CD4-positive, alpha-beta T cell treated with Interleukin-15 for 4 hours (primary cell): ENCODE measurements at regions not wholly inside any gene's neighbourhood (a gene's known extent, or its start where the extent isn't known, plus 50 kb on each side); places are given as distances from the start of the nearest gene placed in this dataset.
"Not testable (repeated sequence)": the region's sequence is repeated elsewhere in the genome, so short reads cannot be mapped to it uniquely, and the experiment has no call there.

Experiments used
- DNase-seq: peaks from one replicate; pipeline ENCODE4 v3.0.0-alpha.2; 2020; ENCODE audit warnings: low spot score

GRCh38 chrX:122218666-122219065, 965.4 kb upstream of the GRIA3 start:
- no peak for DNase-seq

DNA sequence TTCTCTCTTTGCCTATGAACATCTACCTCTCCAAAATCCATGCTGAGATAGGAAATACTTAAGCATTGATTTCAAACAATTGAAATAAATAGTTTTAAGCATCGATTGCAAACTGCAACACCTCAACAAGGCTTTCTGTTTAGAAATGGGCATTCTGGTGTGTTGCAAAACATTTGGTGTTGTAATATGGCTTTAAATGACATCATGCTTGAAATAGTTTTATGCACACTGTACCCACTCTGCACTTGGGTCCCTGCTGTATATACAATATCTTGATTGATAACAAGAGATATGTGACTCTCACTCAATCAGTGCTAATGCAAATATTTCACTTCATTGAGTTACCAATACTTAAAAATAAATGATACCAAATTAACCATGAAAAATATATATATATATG, 964.9 kb upstream of the GRIA3 start:
- DNase-seq: no peak

- no peak for DNase-seq
These were observed 964.3 kb upstream of the GRIA3 start for GRCh38 chrX:122219735-122220134.

DNA sequence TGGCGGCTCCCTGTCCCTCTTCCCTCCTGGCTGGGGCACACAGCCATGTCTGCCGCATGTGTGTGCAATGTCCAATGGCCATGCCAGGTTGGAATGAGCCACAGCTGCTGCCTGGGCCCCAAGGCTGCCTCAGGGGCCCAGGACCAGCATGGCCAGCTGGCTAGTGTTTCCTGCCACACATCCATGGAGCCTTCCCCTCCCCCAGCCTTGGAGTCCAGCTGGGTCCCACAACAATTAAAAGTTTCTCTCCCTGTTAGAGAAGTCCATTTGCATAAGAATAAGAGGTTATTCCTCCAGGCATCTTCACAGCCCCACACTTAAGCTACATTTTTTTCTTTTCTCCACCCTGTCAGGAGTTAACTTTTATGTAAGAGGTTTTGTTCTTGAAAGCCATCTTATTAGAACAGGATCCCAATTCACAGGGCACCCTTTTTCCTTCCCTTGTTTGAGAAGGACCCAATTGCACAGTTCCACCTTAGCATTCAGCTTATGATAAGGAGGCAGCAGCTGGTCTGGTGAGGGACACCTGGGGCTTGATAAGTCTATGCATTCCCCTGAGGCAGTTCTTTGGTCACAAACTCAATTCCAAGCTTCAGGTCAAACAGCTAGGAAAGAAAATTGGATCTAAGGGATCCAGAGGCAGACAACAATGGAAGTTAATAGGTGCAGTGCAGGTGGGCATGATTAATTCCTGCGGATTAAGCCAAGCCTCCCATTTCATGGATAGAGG, 963.3 kb upstream of the GRIA3 start:
- DNase-seq: no peak

GRCh38 chrX:122221810-122222209, 962.3 kb upstream of the GRIA3 start:
- not testable (repeated sequence) for DNase-seq

GRCh38 chrX:122224137-122224536, 959.9 kb upstream of the GRIA3 start:
- not testable (repeated sequence) for DNase-seq

DNA sequence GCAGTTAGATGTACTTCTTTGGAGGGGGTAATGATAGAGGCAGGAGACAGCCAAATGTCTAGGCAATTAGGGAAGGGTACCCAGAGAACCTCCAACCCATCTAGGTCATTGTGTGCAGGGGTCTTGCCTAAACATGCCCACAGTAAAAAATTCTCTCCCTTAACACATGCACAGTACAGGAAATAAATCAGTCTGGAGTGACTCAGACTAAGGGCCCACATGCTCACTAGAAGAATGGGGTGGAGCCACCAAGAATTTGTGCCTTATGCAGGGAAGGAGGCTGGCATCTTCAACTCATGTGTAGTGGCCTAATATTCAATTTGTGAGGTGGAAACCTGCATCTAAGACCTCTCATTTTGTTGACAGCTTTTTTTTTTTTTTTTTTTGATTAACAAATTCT, 945.3 kb upstream of the GRIA3 start:
- no peak for DNase-seq

DNA sequence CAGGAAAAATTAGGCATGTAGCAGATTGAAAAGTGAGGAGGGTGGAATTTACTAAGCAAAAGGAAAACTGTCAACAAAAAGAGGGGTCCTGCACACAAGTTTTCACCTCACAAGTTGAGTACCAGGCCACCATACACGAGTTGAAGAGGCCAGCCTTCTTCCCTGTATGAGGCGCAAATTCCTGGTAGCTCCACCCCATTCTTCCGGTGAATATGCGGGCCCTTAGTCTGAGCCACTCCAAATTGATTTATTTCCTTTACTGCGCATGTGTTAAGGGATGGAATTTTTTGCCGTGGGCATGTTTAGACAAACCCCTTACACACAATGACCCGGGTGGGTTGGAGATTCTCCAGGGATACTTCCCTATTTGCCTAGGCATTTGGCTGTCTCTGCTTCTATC, 942.1 kb upstream of the GRIA3 start:
- no peak for DNase-seq

GRCh38 chrX:122244080-122244479, 940.0 kb upstream of the GRIA3 start:
- DNase-seq: no peak

- no peak for DNase-seq
These were observed 938.9 kb upstream of the GRIA3 start for GRCh38 chrX:122245175-122245574.

DNA sequence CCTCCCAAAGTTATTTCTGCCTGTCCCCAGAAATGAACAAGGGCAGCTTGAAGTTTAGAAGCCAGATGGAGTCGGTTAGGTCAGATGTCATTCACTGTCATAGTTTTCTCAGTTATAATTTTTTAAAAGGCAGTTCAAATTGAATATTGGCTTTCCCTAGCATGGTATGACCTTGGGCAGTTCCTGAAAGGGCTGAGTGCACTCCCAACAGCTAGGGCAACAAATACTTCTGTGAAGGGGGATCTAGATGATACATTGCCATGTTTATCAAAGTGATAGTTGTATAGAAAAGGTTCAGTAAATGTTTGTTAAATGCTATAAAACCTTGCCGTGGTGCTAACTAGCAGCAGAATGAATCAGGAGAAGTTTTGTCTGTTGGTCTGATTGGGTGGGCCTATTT, 938.1 kb upstream of the GRIA3 start:
- no peak for DNase-seq

DNA sequence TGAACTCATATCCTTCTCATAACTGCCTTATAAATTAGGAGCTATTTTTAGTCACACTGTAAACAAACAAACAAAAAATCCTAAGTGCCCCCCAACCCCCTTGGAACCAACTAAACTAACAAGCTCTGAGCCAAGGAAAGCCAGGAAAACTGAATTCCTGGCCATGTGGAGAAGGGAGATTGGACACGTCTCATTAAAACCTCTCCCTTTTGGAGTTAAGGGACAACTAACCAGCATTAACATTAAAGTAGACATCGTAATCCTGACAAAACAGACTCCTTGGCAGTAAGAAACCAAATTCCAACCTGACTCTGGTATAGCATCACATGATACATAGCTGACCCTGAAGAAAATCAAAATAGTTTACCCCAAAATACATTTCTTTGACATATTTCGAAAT, 937.1 kb upstream of the GRIA3 start:
- no peak for DNase-seq

- DNase-seq: no peak
These were observed 935.4 kb upstream of the GRIA3 start for GRCh38 chrX:122248681-122249080.

- DNase-seq: no peak
These were observed 931.6 kb upstream of the GRIA3 start for GRCh38 chrX:122252454-122252853.

DNA sequence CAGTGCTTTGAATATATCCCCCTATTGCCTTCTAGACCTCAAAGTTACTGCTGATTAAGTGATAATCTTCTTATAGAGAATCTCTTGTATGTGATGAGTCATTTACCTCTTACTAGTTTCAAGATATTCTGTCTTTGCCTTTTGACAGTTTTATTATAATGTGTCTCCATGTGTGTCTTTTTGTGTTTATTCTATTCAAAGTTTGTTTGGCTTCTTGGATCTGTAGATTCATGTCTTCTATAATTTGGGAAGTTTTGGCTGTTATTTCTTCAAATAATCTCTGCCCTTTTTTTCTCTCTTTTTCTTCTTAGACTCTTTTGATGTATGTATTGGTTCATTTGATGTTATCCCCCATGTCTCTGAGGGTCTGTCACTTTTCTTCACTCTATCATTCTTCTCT, 915.7 kb upstream of the GRIA3 start:
- DNase-seq: no peak

DNA sequence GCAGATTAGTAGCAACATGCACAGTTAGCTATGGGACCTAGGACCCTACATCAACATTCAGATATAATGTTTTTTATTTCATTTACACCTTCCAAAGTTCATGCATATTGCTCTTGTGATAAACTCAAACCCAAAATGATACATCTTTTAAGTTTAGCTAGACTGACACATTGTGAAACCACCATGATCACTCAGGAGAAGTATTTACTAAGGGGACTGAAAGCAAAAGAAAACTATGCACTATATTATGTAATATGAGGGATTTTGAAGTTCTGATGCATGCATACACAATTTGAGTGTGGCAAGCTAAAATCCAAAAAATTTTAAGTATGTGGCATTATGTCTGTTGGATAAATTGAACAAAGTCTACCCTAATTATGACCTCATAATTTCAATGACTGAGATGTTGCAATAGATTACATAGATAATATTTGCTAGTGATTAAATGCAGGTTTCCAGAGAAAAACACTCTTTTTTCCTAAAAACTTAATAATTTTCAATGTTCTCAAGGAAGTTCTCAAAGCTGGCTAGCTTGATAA, 914.8 kb upstream of the GRIA3 start:
- DNase-seq: no peak

GRCh38 chrX:122270809-122271494, 913.1 kb upstream of the GRIA3 start:
- no peak for DNase-seq

GRCh38 chrX:122272011-122272410, 912.1 kb upstream of the GRIA3 start:
- no peak for DNase-seq

DNA sequence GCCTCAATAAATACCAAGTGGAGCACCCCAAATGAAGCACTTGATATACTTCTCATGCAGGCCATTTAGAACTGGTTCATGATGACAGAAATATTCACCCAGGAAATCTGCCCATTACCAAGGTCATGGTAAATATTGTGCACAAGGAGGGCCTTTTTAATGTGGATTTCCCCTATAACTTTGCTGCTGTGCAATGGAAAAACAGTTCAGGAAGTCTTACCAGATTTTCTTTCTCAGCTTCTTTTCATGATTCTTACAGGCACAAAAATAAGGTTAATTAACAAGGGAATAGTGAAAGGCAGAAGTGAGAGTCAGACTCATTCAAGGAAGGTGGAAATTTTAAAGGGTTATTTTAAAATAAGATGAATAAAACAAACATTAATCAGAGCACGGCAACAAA, 904.3 kb upstream of the GRIA3 start:
- DNase-seq: no peak

- not testable (repeated sequence) for DNase-seq
These were observed 884.3 kb upstream of the GRIA3 start for GRCh38 chrX:122299822-122300221.

DNA sequence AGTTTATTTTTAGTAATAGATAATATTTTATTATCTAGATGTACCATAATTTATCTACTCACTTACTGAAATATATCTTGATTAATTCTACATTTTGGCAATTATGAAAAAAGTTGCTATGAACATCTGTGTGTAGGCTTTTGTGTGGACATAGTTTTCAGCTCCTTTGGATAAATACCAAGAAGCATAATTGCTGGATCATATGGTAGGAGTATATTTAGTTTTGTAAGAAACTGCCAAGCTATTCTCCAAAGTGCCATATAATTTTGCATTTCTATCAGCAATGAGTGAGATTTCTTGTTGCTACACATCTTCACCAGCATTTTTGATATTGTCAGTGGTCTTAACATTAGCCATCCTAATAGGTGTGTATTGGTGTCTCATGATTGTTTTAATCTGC, 882.6 kb upstream of the GRIA3 start:
- DNase-seq: no peak

DNA sequence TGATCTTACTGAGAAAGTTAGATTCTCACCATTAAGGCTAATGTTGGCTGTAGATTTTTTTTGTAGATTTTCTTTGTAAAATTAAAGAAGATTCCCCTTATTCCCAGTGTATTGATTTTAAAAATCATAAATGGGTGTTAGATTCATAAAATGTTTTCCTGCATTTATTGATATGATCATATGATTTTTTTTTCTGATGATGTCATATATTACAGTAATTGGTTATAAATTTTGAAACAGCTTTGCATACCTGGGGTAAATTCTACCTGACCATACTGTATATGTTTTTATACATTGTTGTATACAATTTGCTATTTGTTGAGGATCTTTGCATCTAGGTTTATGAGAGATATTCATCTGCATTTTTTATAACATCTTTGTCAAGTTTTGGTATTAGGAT, 880.3 kb upstream of the GRIA3 start:
- DNase-seq: no peak

DNA sequence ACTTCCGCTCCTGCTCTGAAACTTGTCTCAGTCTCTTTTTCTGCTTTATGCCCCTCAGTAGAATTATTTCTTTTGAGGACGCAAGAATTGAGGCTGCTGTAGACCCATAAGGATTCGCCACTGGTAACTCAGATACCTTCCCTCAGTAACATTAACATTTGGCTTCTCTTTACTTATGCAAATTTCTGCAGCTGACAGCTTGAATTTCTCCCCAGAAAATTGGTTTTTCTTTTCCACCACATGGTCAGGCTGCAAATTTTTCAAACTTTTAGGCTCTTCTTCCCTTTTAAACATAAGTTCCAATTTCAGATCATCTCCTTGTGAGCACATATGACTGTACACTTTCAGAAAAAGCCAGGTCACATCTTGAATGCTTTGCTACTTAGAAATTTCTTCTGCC, 839.3 kb upstream of the GRIA3 start:
- no peak for DNase-seq
